MM.1S (cell line): ENCODE measurements at regions not wholly inside any gene's neighbourhood (a gene's known extent, or its start where the extent isn't known, plus 50 kb on each side); places are given as distances from the start of the nearest gene placed in this dataset.

Source experiments
- CTCF ChIP-seq: fragments of 300-600 bp; sonication (generic); IDR thresholded peaks from 2 replicates; pipeline ENCODE4 v1.5.1; 2016; ENCODE audit warnings: antibody characterized with exemption, low read length, mixed read lengths
- EZH2 ChIP-seq: fragments of 300-600 bp; sonication (generic); optimal IDR thresholded peaks from 2 replicates; pipeline ENCODE3; 2017; ENCODE audit warnings: low read depth, mild to moderate bottlenecking, antibody characterized with exemption, low read length, mixed read lengths
- EZH2phosphoT487 ChIP-seq: fragments of 300-600 bp; sonication (generic); IDR thresholded peaks from 2 replicates; pipeline ENCODE4 v1.6.1; 2018; ENCODE audit warnings: antibody characterized with exemption, low read length

- TF ChIP-seq CTCF (no peak), EZH2 (no peak), EZH2phosphoT487 (no peak)
Measured at GRCh38 chr5:104764197-104764596, 1201.6 kb upstream of the NUDT12 start.
